Ovary (tissue), 3 donors: ENCODE measurements at regions not wholly inside any gene's neighbourhood (a gene's known extent, or its start where the extent isn't known, plus 50 kb on each side); places are given as distances from the start of the nearest gene placed in this dataset.

Experiments used
- POLR2A ChIP-seq: fragments of 450-650 bp; IDR thresholded peaks from one replicate; pipeline ENCODE4 v1.6.1; 2017; ENCODE audit warnings: antibody characterized with exemption, mild to moderate bottlenecking, moderate library complexity
- TF ChIP-seq, protein P1 (sequence below), 3 donors: fragments of 450-650 bp in 2 of 3; fragments of 200-600 bp in 1 of 3; IDR thresholded peaks; one replicate each; pipeline versions ENCODE4 v1.5.1 to v1.8.0; 2016 to 2022; ENCODE audit warnings: antibody characterized with exemption in 3 of 3, mild to moderate bottlenecking in 1 of 3
- donor health status: DM: no; HTN: no; CAD: no.

DNA sequence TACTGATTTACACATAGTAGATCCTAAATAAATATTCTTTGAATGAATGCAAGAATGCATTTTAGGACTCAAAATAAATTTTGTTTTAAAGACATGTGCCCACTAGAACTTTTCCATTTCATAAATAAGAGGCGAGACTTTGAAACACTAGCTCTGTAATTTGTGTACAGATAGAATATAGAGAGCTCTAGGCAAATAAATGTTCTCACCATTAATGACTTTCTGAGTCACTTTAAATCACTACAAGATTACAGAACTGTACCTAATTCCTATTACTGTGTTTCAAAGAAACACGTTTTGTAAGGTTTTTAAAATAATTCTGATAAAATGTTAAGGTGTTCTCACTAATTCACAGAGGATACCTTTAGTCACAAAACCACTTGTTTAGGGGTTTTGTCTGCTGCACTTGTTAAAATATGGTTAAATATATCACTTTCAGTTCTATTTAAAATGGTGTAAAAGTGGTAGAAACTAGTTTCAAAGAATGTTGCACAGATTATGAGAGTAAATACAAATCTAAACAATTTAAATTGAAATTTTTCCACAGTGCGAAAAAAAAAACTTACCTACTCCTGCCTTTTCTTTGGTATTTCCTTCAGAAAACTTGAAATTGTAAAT lies 158.7 kb upstream of the ZC3H15 start:
- TF ChIP-seq, protein P1, sequence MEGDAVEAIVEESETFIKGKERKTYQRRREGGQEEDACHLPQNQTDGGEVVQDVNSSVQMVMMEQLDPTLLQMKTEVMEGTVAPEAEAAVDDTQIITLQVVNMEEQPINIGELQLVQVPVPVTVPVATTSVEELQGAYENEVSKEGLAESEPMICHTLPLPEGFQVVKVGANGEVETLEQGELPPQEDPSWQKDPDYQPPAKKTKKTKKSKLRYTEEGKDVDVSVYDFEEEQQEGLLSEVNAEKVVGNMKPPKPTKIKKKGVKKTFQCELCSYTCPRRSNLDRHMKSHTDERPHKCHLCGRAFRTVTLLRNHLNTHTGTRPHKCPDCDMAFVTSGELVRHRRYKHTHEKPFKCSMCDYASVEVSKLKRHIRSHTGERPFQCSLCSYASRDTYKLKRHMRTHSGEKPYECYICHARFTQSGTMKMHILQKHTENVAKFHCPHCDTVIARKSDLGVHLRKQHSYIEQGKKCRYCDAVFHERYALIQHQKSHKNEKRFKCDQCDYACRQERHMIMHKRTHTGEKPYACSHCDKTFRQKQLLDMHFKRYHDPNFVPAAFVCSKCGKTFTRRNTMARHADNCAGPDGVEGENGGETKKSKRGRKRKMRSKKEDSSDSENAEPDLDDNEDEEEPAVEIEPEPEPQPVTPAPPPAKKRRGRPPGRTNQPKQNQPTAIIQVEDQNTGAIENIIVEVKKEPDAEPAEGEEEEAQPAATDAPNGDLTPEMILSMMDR (IDR thresholded peaks at IDR 0.05): no peak
- no peak for TF ChIP-seq POLR2A
